Testis (tissue), 2 donors: ENCODE measurements at regions not wholly inside any gene's neighbourhood (a gene's known extent, or its start where the extent isn't known, plus 50 kb on each side); places are given as distances from the start of the nearest gene placed in this dataset.

ENCODE experiments used
- DNase-seq: peaks from one replicate; pipeline ENCODE4 v3.0.0-alpha.2; 2019
- H3K27ac ChIP-seq, 2 donors: fragments of 200-600 bp; sonication (generic); one replicate each; pipeline ENCODE4 v1.5.1; 2019
- H3K27me3 ChIP-seq: fragments of 200-600 bp; sonication (generic); one replicate; pipeline ENCODE4 v1.5.1; 2019
- H3K36me3 ChIP-seq: fragments of 200-600 bp; sonication (generic); one replicate; pipeline ENCODE4 v1.5.1; 2017; ENCODE audit warnings: low read depth; ENCODE audit errors: missing control alignments
- H3K4me1 ChIP-seq: fragments of 200-600 bp; sonication (generic); one replicate; pipeline ENCODE4 v1.5.1; 2019
- H3K4me3 ChIP-seq, 2 donors: fragments of 200-600 bp; sonication (generic); one replicate each; pipeline ENCODE4 v1.5.1; 2017 to 2019
- H3K9me3 ChIP-seq: fragments of 200-600 bp; sonication (generic); one replicate; pipeline ENCODE4 v1.5.1; 2017
- POLR2A ChIP-seq: fragments of 450-650 bp; IDR thresholded peaks from one replicate; pipeline ENCODE4 v1.6.1; 2017; ENCODE audit warnings: antibody characterized with exemption, mild to moderate bottlenecking, moderate library complexity
- WGBS, 2 donors: methylation state at CpG; one replicate each; pipeline ENCODE4 v1.1.5; 2018; 5-methylcytosine and 5-hydroxymethylcytosine counted together
- intact Hi-C: fragments of 100-400 bp; cut with DNase I; formaldehyde crosslinking; loops from one replicate; pipeline ENCODE4 v1.15.1; 2023; ENCODE audit warnings: low total_unique reads
- TF ChIP-seq, protein P1 (sequence below), 3 experiments: fragments of 450-650 bp in 2 of 3; fragments of 200-600 bp in 1 of 3; sonication (generic) in 1 of 3; IDR thresholded peaks; one replicate each; pipeline ENCODE4 v1.5.1; 2016 to 2019; ENCODE audit warnings: antibody characterized with exemption in 3 of 3, mild to moderate bottlenecking in 2 of 3, moderate library complexity in 1 of 3

DNA sequence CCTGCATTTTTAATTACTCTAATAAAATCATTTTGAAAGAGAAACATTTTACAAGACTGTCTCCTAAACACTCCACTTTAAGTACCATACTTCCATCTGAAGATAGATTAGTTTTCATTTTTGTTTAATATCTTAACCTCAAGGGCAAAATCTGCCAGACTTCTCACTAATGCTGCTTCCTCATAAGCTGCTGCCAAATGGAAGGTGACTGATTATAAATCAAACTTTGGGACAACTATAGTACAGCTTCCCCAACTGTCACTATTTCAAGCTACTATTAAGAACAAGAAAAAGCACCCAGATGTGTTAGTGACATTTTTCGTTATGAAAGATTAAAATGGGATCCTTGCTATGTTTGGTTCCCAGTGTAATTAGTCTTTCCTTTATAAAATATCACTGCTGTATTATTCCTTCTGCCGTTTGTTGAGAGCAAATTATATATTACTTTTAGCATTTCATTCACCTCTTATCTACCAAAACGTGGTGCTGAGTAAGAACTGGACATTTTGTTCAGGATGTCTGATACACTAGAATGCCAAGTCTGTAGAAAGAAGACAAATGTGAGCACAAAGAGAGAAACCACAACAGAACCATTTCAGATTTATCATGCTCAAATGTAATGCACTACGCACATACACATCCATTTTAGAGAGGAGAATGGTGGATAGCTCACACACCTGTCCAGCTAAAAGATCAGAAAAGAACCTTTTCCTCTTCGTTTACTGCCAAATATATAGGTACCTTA, 312.2 kb upstream of the C11orf87 start:
- H3K4me3 ChIP-seq = no peak overlapping the region
- intact Hi-C loops = no loop called here
- H3K9me3 ChIP-seq = no peaks in the 10 kb centered on the region
- DNase-seq = no peak
- no peaks in the 10 kb centered on the region for H3K4me1 ChIP-seq
- H3K27ac ChIP-seq = no peak overlapping the region
- TF ChIP-seq POLR2A = no peak
- TF ChIP-seq, protein P1, sequence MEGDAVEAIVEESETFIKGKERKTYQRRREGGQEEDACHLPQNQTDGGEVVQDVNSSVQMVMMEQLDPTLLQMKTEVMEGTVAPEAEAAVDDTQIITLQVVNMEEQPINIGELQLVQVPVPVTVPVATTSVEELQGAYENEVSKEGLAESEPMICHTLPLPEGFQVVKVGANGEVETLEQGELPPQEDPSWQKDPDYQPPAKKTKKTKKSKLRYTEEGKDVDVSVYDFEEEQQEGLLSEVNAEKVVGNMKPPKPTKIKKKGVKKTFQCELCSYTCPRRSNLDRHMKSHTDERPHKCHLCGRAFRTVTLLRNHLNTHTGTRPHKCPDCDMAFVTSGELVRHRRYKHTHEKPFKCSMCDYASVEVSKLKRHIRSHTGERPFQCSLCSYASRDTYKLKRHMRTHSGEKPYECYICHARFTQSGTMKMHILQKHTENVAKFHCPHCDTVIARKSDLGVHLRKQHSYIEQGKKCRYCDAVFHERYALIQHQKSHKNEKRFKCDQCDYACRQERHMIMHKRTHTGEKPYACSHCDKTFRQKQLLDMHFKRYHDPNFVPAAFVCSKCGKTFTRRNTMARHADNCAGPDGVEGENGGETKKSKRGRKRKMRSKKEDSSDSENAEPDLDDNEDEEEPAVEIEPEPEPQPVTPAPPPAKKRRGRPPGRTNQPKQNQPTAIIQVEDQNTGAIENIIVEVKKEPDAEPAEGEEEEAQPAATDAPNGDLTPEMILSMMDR (IDR thresholded peaks at IDR 0.05) = no peak
- no peaks in the 10 kb centered on the region for H3K36me3 ChIP-seq
- H3K27me3 ChIP-seq = no peaks in the 10 kb centered on the region
- WGBS, 2 donors = 46 to 58% methylated on average over 5 of the region's 5 CpGs

DNA sequence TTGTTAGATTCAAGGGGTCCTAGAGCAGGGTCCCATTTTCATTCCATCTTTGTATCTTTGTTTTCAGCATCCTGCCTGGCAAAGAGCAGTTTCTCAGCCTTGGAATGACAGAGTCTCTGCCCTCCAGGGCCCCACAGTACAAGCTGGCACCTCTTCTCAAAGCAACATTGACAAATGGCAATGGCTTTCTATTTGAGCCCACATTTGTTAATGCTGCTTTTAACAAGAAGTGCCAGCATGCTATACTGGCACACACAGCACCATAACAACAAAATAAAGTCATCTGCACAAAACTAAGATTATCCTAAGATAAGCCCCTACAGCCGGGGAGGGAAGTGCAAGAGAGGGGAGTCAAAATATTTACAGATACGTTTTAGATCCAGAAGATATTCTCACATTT, 309.7 kb upstream of the C11orf87 start:
- 65 to 71% methylated on average over 2 of the region's 2 CpGs for WGBS, 2 donors
- Histone ChIP-seq H3K27ac (no peak overlapping the region), H3K4me3 (no peak overlapping the region), H3K4me1 (no peaks in the 10 kb centered on the region), H3K27me3 (no peaks in the 10 kb centered on the region), H3K9me3 (no peaks in the 10 kb centered on the region), H3K36me3 (no peaks in the 10 kb centered on the region)
- TF ChIP-seq POLR2A = no peak
- TF ChIP-seq, protein P1 (IDR thresholded peaks at IDR 0.05) = no peak
- intact Hi-C loops = no loop called here
- no peak for DNase-seq

DNA sequence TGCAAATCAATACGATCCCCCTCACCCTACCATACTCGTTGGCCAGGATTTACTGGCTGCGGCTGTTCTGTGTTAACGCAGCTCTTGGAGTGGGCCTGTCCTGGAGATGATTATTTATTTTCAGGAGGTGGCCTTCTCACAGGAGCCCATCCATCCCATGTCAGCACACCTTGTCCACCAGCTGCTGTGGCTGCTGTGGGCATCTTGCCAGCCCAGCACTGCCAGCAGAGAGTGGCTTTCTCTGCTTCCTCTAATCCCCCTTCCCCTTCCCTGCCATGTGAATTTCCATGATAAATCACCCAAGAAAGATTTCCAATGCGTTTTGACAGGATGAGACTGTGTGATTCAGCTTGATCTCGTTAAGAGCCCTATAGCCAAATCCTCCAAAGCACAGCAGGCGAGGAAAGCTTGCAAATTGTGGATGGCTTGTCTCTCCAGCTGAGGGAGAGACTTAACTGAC, 309.1 kb upstream of the C11orf87 start:
- H3K4me1 ChIP-seq = no peaks in the 10 kb centered on the region
- H3K36me3 ChIP-seq = no peaks in the 10 kb centered on the region
- TF ChIP-seq, protein P1 (IDR thresholded peaks at IDR 0.05) = no peak
- TF ChIP-seq POLR2A = no peak
- WGBS, 2 donors = 49 to 70% methylated on average over 7 of the region's 7 CpGs
- intact Hi-C loops = no loop called here
- no peak overlapping the region for H3K27ac ChIP-seq
- no peaks in the 10 kb centered on the region for H3K9me3 ChIP-seq
- DNase-seq = no peak
- no peak overlapping the region for H3K4me3 ChIP-seq
- no peaks in the 10 kb centered on the region for H3K27me3 ChIP-seq

GRCh38 chr11:109120341-109120740, 301.6 kb upstream of the C11orf87 start:
- Histone ChIP-seq H3K27me3 (no peaks in the 10 kb centered on the region), H3K9me3 (no peaks in the 10 kb centered on the region), H3K4me3 (no peak overlapping the region), H3K36me3 (no peaks in the 10 kb centered on the region), H3K27ac (no peak overlapping the region), H3K4me1 (no peaks in the 10 kb centered on the region)
- WGBS, 2 donors = 76 to 77% methylated on average over 3 of the region's 3 CpGs
- intact Hi-C loops = no loop called here
- no peak for DNase-seq
- no peak for TF ChIP-seq POLR2A
- TF ChIP-seq, protein P1 (IDR thresholded peaks at IDR 0.05) = no peak
